HG03064 (cell line): ENCODE measurements at regions not wholly inside any gene's neighbourhood (a gene's known extent, or its start where the extent isn't known, plus 50 kb on each side); places are given as distances from the start of the nearest gene placed in this dataset.

ENCODE experiments used
- ATAC-seq: cut with Tn5 transposase; IDR thresholded peaks from one replicate; pipeline ENCODE4 v1.9.1; 2021; ENCODE audit warnings: low read depth; ENCODE audit not compliant: unreplicated experiment

- no peak for ATAC-seq
Measured at GRCh38 chr10:88081457-88082054, 218.1 kb downstream of the PTEN start.

DNA sequence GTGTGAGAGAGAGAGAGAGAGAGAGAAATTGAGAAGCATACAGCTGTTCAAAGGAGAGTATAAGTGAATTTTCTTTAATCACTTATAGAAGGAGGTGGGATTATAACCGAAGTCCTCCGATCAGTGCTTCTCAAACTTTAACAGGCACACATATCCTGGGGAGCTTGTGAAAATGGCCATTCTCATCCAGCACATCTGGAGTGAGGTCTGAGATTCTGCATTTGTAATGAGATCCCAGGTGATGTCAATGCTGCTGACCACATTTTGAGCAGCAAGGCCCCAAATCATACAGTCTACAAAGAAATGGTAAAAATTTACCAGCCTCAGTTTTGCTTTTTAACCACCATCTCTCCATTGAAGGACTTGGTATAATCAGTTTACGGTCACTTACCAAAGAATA lies 219.0 kb downstream of the PTEN start:
- ATAC-seq = peak; percentile 14

GRCh38 chr10:88082806-88083596 lies 219.6 kb downstream of the PTEN start:
- ATAC-seq = peak; percentile 70

DNA sequence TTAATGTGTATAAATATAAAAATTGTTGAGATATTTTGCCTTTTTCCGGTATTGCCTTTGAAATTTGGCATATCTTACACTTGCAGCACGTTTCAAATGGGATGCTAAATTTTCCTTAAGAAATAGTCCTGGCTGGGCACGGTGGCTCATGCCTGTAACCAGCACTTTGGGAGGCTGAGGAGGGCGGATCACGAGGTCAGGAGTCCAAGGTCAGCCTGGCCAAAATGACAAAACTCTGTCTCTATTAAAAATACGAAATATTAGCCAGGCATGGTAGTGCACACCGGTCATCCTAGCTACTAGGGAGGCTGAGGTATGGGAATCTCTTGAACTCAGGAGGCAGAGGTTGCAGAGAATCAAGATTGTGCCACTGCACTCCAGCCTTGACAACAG lies 220.2 kb downstream of the PTEN start:
- no peak for ATAC-seq

DNA sequence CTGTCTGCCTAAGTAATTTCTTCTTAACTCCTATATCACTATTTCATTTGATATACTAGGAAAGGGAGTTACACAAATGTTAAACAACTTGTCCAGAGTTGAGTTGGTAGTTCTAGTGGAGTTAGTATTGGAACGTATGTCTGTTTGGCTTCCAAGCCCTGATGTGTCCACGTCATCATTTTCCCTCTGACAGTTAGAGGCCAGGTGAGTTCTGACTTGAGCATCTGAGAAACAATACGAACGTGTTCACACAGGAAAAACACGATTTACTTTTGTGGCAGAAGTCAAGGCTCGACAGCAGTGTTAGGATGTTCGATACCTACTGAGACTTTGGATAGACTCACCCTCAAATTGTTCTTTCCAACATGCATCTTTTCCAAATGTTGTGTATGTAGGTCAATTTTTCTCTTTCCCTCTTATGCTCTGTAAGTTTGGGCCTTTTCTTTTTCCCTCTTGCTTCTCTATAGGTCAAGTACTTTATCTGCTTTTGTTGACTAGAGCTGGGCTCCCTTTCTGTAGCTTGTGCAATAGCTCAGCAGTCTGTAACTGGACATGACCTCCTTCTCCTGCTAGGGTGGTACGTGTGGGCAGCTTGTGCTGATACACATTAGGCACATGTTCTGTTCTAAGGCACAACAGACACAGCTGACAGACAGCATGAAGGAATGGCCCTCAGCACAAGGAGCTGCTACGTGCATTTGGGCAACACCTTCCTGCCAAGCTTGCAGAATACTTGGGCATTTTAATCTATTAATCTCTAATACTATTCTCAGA lies 222.9 kb downstream of the PTEN start:
- no peak for ATAC-seq

DNA sequence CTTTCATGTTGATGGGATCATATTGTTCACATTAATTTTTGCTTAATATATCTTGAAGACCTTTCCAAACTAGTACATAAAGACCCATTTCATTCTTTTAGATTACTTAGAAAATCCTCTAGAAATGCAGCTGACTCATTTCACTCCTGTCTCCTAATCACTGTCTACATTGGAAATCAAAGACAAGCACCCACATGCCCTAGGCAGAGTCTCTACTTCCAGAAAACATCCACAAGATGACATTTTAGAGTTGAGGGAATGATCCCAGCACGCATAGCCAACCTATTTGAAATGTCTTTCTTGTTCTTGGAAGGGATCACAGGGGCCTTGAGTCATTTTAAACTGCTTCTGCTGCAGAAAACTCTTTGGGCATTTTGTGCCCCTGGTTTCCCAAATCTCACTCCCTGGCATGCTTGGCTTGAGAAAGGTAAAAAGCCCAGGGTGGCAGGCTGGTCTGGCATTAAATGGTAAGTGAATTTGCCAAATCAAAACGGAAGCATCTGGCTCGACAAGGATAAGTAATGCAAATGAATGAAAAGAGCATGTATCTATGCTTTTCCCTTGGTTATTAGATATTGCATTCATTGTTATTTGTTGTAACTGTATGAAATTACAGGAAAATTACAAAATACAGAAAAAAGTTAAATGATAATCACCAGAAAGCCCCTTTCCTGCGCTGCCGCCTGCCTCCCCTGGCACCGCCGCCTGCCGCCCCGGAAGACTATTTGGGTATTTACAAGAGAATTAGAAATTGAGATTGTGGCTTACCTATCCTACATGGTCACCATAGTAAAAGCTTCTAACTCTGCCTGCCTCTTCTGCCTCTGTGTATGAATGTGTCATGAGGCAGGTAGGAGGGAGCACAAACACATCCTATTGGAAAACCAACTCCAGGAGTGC lies 225.3 kb downstream of the PTEN start:
- ATAC-seq = no peak

DNA sequence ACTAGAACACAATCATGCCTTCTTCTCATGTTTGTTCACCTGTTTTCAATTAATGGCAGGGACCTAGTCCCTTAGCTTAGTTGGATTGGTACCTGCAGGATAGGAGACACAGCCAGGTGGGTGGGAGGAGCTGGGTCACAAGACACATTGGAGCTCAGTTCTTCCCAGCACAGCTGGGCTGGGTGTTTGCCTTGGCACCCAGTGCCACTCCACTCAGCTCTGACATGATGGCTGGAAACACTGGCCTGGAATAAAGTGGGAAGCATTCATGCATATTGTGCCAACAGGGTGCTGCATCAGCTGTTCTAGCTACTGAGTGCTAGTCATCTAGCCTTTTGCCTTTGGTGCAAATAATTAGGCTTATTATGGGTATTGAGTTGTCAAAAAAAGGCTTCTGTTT lies 226.1 kb downstream of the PTEN start:
- no peak for ATAC-seq

GRCh38 chr10:88090568-88091214 lies 227.3 kb downstream of the PTEN start:
- no peak for ATAC-seq

- ATAC-seq = peak; percentile 85
Measured at GRCh38 chr10:88091490-88092061, 228.2 kb downstream of the PTEN start.

- no peak for ATAC-seq
Measured at GRCh38 chr10:88092265-88092664, 228.8 kb downstream of the PTEN start.

- no peak for ATAC-seq
Measured at GRCh38 chr10:88092973-88093372, 229.5 kb downstream of the PTEN start.

DNA sequence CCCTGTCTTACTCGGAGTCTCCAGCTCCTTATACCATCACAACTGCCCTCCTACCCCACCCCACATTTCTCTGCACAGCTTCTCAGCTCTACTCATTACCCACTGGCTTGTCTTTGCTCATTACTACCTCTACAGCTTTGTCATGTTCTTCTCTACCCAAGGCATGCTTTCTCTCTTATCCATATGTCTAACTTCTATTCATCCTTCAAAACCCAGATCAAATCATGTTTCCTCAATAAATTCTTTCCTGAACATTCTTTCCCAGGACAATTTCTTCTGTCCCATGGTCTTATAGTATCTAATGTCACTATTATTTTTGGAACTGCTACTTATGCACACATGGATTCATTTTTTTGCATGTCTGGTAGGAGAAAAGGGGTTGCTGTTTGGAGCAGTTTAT lies 231.4 kb downstream of the PTEN start:
- no peak for ATAC-seq

- ATAC-seq = no peak
Measured at GRCh38 chr10:88095223-88095721, 231.8 kb downstream of the PTEN start.

DNA sequence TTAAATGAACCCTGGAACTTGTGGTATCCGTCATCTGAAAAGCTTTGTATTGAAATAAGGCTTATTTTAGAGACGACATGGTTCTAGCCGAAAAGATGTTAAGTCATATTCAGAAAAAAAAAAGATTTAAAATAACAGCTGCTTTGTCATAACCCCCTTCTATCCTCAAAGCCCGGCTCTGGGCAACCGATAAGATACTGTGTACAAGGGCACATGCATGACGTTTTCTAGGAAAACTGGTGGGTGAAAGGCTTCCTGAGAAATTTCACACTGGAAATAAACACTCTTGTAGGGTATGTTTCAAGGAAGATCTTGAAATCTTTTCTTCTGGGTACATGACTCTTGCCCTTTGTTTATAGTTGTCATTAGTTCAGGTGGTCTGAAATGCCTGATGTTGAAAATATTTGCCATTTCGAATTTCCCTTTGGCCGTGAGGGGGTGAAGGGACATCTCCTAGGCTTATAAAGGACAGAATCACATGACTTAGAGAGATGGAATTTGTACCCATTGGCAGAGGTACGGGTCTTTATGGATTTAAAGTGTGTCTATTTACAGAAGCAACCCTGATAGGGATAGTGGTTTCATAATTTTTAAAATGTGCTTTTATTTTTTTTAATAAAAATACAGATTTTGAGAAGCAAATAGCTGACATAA lies 232.5 kb downstream of the PTEN start:
- no peak for ATAC-seq

DNA sequence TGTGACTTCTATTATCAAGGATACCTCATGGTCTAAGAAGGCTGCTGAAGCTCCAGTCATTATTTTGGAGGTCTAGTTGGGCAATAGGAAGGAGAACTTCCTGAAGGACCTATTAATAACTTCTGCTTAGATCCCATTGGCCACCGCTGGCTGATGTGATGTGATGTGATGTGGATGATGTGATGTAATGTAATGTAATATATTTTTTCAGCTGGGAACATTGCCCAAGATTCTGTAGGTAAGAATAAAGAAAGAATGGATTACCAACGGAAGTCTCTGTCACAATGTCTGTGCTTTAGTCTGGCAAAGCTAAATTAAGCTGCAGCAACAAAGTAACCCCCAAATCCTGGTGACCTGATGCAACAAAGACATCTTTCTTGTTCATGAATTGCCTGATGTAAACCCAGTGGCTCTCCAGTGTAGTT lies 233.7 kb downstream of the PTEN start:
- no peak for ATAC-seq

DNA sequence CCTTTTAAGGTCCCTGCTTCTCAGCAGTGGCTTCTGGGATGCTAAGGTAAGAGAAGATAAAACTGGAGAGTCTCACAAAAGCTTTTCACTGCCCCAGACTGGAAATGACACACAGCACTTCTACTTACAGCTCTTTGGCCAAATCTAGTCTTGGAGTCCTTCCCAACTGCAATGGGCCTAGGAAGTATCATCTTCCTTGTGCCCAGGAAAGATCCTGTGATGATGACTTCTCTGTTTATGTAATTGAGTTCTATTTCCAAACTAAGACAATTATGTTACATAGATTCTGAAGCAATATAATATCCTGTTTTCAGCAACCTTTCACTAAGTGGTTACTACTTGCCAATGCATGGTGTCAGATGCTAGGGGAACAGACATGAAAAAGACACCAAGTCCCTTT lies 234.1 kb downstream of the PTEN start:
- no peak for ATAC-seq

GRCh38 chr10:88100281-88100680 lies 236.9 kb downstream of the PTEN start:
- ATAC-seq = no peak

- ATAC-seq = no peak
Measured at GRCh38 chr10:88101666-88102065, 238.2 kb downstream of the PTEN start.

GRCh38 chr10:88103576-88103975 lies 240.2 kb downstream of the PTEN start:
- ATAC-seq = no peak
